ENCODE measurements at regions not wholly inside any gene's neighbourhood (a gene's known extent, or its start where the extent isn't known, plus 50 kb on each side); places are given as distances from the start of the nearest gene placed in this dataset.

- Histone ChIP-seq H3K9me3 (no peaks in the 10 kb centered on the region), H3K27ac (no peak overlapping the region), H3K4me1 (ENCODE audit: control insufficient read depth in 1 of 2, insufficient read depth in 1 of 2, low read depth in 1 of 2, low read length in 1 of 2) (no peaks in the 10 kb centered on the region), H3K4me3 (ENCODE audit: low read depth in 1 of 2, low read length in 1 of 2) (no peak overlapping the region), H3K27me3 (no peaks in the 10 kb centered on the region), H3K36me3 (no peaks in the 10 kb centered on the region)
- no peak for TF ChIP-seq CTCF (IDR thresholded peaks at IDR 0.05)
Observed at GRCh38 chr2:145961846-145962245, 1441.9 kb upstream of the ZEB2 start.

GRCh38 chr2:145960479-145961163, 1440.7 kb upstream of the ZEB2 start:
- no peak for TF ChIP-seq CTCF (IDR thresholded peaks at IDR 0.05)
- no peaks in the 10 kb centered on the region for H3K36me3 ChIP-seq
- no peaks in the 10 kb centered on the region for H3K9me3 ChIP-seq
- no peak overlapping the region for H3K4me3 ChIP-seq (ENCODE audit: low read depth in 1 of 2, low read length in 1 of 2)
- H3K4me1 ChIP-seq (ENCODE audit: control insufficient read depth in 1 of 2, insufficient read depth in 1 of 2, low read depth in 1 of 2, low read length in 1 of 2), result no peaks in the 10 kb centered on the region
- no peaks in the 10 kb centered on the region for H3K27me3 ChIP-seq
- no peak overlapping the region for H3K27ac ChIP-seq

- no peak for TF ChIP-seq CTCF (IDR thresholded peaks at IDR 0.05)
- H3K27me3 ChIP-seq, result no peaks in the 10 kb centered on the region
- H3K27ac ChIP-seq, result no peak overlapping the region
- H3K4me1 ChIP-seq (ENCODE audit: control insufficient read depth in 1 of 2, insufficient read depth in 1 of 2, low read depth in 1 of 2, low read length in 1 of 2), result no peaks in the 10 kb centered on the region
- H3K36me3 ChIP-seq, result no peaks in the 10 kb centered on the region
- H3K9me3 ChIP-seq, result no peaks in the 10 kb centered on the region
- no peak overlapping the region for H3K4me3 ChIP-seq (ENCODE audit: low read depth in 1 of 2, low read length in 1 of 2)
Observed at GRCh38 chr2:145958611-145959010, 1438.7 kb upstream of the ZEB2 start.

- no peak for TF ChIP-seq CTCF (IDR thresholded peaks at IDR 0.05)
Observed at GRCh38 chr2:145957929-145958328, 1438.0 kb upstream of the ZEB2 start.

GRCh38 chr2:145939949-145940348, 1420.0 kb upstream of the ZEB2 start:
- Histone ChIP-seq H3K36me3 (no peaks in the 10 kb centered on the region), H3K4me3 (ENCODE audit: low read depth in 1 of 2, low read length in 1 of 2) (no peak overlapping the region), H3K27ac (no peak overlapping the region), H3K27me3 (no peaks in the 10 kb centered on the region), H3K9me3 (no peaks in the 10 kb centered on the region), H3K4me1 (ENCODE audit: control insufficient read depth in 1 of 2, insufficient read depth in 1 of 2, low read depth in 1 of 2, low read length in 1 of 2) (no peaks in the 10 kb centered on the region)
- TF ChIP-seq CTCF (IDR thresholded peaks at IDR 0.05), result no peak

More at GRCh38 chr2:145957929-145958328, 1438.0 kb upstream of the ZEB2 start:
- H3K36me3 ChIP-seq, result no peaks in the 10 kb centered on the region
- H3K4me3 ChIP-seq (ENCODE audit: low read depth in 1 of 2, low read length in 1 of 2), result no peak overlapping the region
- no peaks in the 10 kb centered on the region for H3K4me1 ChIP-seq (ENCODE audit: control insufficient read depth in 1 of 2, insufficient read depth in 1 of 2, low read depth in 1 of 2, low read length in 1 of 2)
- H3K9me3 ChIP-seq, result no peaks in the 10 kb centered on the region
- no peak overlapping the region for H3K27ac ChIP-seq
- H3K27me3 ChIP-seq, result no peaks in the 10 kb centered on the region

Data from neutrophil (primary cell).